ENCODE measurements at regions not wholly inside any gene's neighbourhood (a gene's known extent, or its start where the extent isn't known, plus 50 kb on each side); places are given as distances from the start of the nearest gene placed in this dataset.
"Not testable (repeated sequence)": the region's sequence is repeated elsewhere in the genome, so short reads cannot be mapped to it uniquely, and the experiment has no call there.

DNA sequence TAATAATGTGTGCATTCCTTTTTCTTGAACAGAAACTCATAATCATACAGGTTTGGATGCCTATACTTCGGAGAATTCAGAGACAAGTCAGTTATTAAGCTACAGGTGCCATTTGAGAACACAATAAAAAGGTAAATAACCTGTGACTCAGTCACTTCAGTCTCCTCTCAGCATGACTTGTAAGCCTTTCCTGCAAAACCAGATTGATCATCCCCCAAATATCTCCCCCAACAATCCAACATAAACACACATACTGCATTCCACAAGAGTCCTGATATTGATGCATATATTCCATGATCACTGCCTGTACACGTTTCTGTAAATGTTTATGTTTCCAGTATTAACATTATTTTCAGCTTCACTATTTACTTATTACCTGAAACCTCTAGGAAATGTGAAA is 110.8 kb downstream of the PWWP3B start:
- Mint-ChIP-seq H3K9me3 (peaks cover 0 to 3% (median 0%) of the 10 kb centered on the region in 5 donors), H3K27ac (no peak overlapping the region), H3K4me3 (no peak overlapping the region), H3K36me3 (no peaks in the 10 kb centered on the region), H3K4me1 (no peaks in the 10 kb centered on the region), H3K27me3 (no peaks in the 10 kb centered on the region)
- ChIA-PET POLR2A (no interaction called here), CTCF (no interaction called here)
- no peaks in the 10 kb centered on the region for H3K4me1 ChIP-seq (ENCODE audit: insufficient read depth, low read length)
- H3K27ac ChIP-seq (ENCODE audit: low read depth, low read length), result no peak overlapping the region
- H3K36me3 ChIP-seq (ENCODE audit: insufficient read depth, low read length), result no peaks in the 10 kb centered on the region
- no peak for DNase-seq
- no peaks in the 10 kb centered on the region for H3K27me3 ChIP-seq (ENCODE audit: insufficient read depth, low read length, poor library complexity, severe bottlenecking)
- no peaks in the 10 kb centered on the region for H3K9me3 ChIP-seq (ENCODE audit: low read length)
- H3K4me3 ChIP-seq (ENCODE audit: low read length), result no peak overlapping the region

DNA sequence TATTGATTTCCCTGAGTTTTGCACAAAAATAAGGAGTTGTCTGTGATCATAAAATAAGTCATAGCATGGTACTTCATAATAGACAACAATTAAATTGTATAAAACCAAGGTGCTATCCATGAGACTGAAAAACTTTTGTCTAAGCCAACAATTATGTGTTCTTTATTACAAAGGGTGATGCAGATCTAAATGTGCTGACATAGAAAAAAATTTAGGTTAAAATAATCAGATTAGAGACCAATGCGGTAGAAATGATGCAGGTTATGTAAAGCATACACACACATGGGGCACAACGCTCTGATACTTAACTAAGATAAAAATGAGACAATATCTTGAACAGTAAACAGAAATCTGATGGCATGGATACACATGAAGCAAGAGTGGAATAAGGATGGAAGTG is 113.3 kb downstream of the PWWP3B start:
- H3K9me3 Mint-ChIP-seq, result peaks cover 0 to 6% (median 0%) of the 10 kb centered on the region in 5 donors
- H3K36me3 ChIP-seq (ENCODE audit: insufficient read depth, low read length), result no peaks in the 10 kb centered on the region
- H3K9me3 ChIP-seq (ENCODE audit: low read length), result no peaks in the 10 kb centered on the region
- H3K4me3 Mint-ChIP-seq, result no peak overlapping the region
- no peaks in the 10 kb centered on the region for H3K4me1 ChIP-seq (ENCODE audit: insufficient read depth, low read length)
- H3K4me1 Mint-ChIP-seq, result no peaks in the 10 kb centered on the region
- no peaks in the 10 kb centered on the region for H3K36me3 Mint-ChIP-seq
- CTCF ChIA-PET, result no interaction called here
- DNase-seq, result no peak
- H3K27ac ChIP-seq (ENCODE audit: low read depth, low read length), result no peak overlapping the region
- no peak overlapping the region for H3K4me3 ChIP-seq (ENCODE audit: low read length)
- no peaks in the 10 kb centered on the region for H3K27me3 Mint-ChIP-seq
- H3K27me3 ChIP-seq (ENCODE audit: insufficient read depth, low read length, poor library complexity, severe bottlenecking), result no peaks in the 10 kb centered on the region
- POLR2A ChIA-PET, result no interaction called here
- H3K27ac Mint-ChIP-seq, result no peak overlapping the region

DNA sequence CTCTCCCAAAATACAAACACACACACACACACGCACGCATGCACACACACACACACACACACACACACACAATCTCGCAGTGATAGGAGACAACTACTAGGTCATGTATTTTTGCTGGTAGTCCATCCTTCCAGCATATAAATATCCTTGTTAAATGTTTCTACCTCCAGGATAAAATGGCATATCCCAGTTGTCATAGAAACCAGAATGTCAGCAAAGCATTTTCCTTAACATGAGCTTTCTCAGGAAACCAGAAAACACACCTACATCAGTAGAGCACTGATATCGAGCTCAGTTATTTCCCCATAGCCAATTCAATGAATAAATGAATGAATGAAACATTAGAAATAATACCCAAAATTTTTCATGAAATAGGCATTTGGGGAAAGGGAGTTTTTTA is 115.7 kb downstream of the PWWP3B start:
- no peak for DNase-seq
- Mint-ChIP-seq H3K27me3 (no peaks in the 10 kb centered on the region), H3K4me1 (no peaks in the 10 kb centered on the region)

DNA sequence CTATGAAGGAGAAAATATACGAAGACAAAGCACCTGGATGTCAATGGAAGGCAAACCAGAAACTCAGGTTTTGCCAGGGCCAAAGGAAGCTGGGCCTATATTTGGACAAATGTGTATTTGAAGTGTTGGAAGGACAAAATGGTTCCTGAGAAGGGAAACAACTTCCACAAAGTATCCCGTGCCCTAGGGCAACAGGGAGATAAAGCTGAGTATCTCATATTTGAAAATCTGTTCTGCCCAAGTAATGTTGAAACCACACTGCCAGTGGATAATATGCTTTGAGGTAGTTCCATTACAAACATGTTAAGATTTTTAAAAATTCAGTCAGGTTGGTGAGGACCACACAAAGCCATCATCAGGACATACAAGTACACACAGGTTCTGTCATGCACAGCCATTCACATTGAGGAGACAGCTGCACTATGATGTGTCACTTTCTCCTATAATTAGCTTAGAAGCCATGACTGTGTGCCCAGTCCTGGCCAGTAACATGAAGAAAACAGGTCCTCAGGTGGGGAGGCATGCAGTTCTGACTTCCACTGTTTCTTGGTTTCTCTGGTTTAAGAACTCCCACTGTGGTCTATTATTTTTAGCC is 116.4 kb downstream of the PWWP3B start:
- H3K4me1 ChIP-seq (ENCODE audit: insufficient read depth, low read length), result no peaks in the 10 kb centered on the region
- no peak overlapping the region for H3K27ac ChIP-seq (ENCODE audit: low read depth, low read length)
- H3K9me3 Mint-ChIP-seq, result peaks cover 0 to 6% (median 0%) of the 10 kb centered on the region in 5 donors
- H3K36me3 ChIP-seq (ENCODE audit: insufficient read depth, low read length), result no peaks in the 10 kb centered on the region
- no peak overlapping the region for H3K4me3 ChIP-seq (ENCODE audit: low read length)
- H3K27me3 Mint-ChIP-seq, result no peaks in the 10 kb centered on the region
- no peak for DNase-seq
- no peaks in the 10 kb centered on the region for H3K27me3 ChIP-seq (ENCODE audit: insufficient read depth, low read length, poor library complexity, severe bottlenecking)
- no peak overlapping the region for H3K27ac Mint-ChIP-seq
- H3K9me3 ChIP-seq (ENCODE audit: low read length), result no peaks in the 10 kb centered on the region
- H3K36me3 Mint-ChIP-seq, result no peaks in the 10 kb centered on the region
- CTCF ChIA-PET, result no interaction called here
- no peaks in the 10 kb centered on the region for H3K4me1 Mint-ChIP-seq
- POLR2A ChIA-PET, result no interaction called here
- no peak overlapping the region for H3K4me3 Mint-ChIP-seq

More for the DNA sequence above, 115.7 kb downstream of the PWWP3B start:
- peaks cover 0 to 6% (median 0%) of the 10 kb centered on the region in 5 donors for H3K9me3 Mint-ChIP-seq
- no peaks in the 10 kb centered on the region for H3K4me1 ChIP-seq (ENCODE audit: insufficient read depth, low read length)
- POLR2A ChIA-PET, result no interaction called here
- no peaks in the 10 kb centered on the region for H3K9me3 ChIP-seq (ENCODE audit: low read length)
- no peaks in the 10 kb centered on the region for H3K27me3 ChIP-seq (ENCODE audit: insufficient read depth, low read length, poor library complexity, severe bottlenecking)
- H3K36me3 ChIP-seq (ENCODE audit: insufficient read depth, low read length), result no peaks in the 10 kb centered on the region
- H3K27ac ChIP-seq (ENCODE audit: low read depth, low read length), result no peak overlapping the region
- H3K27ac Mint-ChIP-seq, result no peak overlapping the region
- H3K4me3 Mint-ChIP-seq, result no peak overlapping the region
- H3K4me3 ChIP-seq (ENCODE audit: low read length), result no peak overlapping the region
- CTCF ChIA-PET, result no interaction called here
- no peaks in the 10 kb centered on the region for H3K36me3 Mint-ChIP-seq

DNA sequence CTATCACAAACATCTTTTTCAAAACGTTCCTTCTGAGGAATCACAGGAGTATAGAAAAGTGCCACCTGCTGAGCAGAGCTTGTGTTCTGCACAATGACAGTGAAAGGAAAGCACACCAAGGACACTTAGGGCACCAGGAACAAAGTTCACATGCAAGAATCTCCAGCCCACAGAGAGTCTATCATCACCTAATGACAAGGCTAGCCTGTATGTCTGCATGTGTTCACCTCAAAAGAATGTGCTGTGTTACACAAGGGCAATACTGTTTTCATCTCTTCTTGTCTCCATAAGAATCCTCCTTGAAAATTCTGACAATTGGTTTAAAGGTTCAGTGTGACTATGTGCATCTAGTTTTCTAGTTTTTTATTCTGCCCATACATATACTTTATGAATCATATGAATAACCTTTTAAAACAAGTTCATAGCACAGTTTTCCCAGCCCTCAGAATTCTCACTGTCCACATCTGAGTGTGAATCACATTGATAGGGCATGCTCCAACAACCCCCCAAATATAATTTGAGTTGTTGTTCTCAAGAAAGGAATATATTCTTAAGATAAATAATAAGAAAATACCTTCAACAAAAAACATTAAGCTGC is 118.0 kb downstream of the PWWP3B start:
- Mint-ChIP-seq H3K27me3 (no peaks in the 10 kb centered on the region), H3K4me1 (no peaks in the 10 kb centered on the region), H3K9me3 (peaks cover 0 to 6% (median 0%) of the 10 kb centered on the region in 5 donors), H3K4me3 (no peak overlapping the region), H3K27ac (no peak overlapping the region), H3K36me3 (no peaks in the 10 kb centered on the region)
- H3K27ac ChIP-seq (ENCODE audit: low read depth, low read length), result no peak overlapping the region
- H3K9me3 ChIP-seq (ENCODE audit: low read length), result no peaks in the 10 kb centered on the region
- H3K4me3 ChIP-seq (ENCODE audit: low read length), result no peak overlapping the region
- H3K36me3 ChIP-seq (ENCODE audit: insufficient read depth, low read length), result no peaks in the 10 kb centered on the region
- no peak for DNase-seq
- H3K4me1 ChIP-seq (ENCODE audit: insufficient read depth, low read length), result no peaks in the 10 kb centered on the region
- ChIA-PET CTCF (no interaction called here), POLR2A (no interaction called here)
- no peaks in the 10 kb centered on the region for H3K27me3 ChIP-seq (ENCODE audit: insufficient read depth, low read length, poor library complexity, severe bottlenecking)

DNA sequence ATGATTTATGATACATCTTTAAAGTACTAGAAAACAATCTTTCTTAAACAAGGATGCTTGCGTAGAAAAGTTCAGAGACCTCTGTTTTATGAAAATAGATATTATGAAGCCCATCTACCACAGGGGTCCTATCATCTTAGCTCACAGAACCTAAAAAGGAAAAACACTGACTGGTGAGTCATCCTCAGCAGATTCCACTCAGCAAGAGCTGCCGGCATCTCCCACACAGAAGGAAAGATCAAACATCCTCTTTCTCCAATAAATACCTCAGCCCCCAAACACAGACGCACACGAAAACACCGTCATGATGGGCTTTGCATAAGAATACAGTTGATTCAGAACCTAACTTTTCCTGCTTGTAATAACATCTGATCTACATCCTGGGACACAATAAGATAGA is 122.7 kb downstream of the PWWP3B start:
- DNase-seq; H3K4me1 ChIP-seq (ENCODE audit: insufficient read depth, low read length); H3K27ac Mint-ChIP-seq; H3K9me3 ChIP-seq (ENCODE audit: low read length); H3K27ac ChIP-seq (ENCODE audit: low read depth, low read length); H3K36me3 Mint-ChIP-seq; POLR2A ChIA-PET; H3K9me3 Mint-ChIP-seq; H3K27me3 Mint-ChIP-seq; H3K27me3 ChIP-seq (ENCODE audit: insufficient read depth, low read length, poor library complexity, severe bottlenecking); CTCF ChIA-PET; H3K4me3 Mint-ChIP-seq; H3K36me3 ChIP-seq (ENCODE audit: insufficient read depth, low read length); H3K4me3 ChIP-seq (ENCODE audit: low read length); H3K4me1 Mint-ChIP-seq: not testable (repeated sequence)

DNA sequence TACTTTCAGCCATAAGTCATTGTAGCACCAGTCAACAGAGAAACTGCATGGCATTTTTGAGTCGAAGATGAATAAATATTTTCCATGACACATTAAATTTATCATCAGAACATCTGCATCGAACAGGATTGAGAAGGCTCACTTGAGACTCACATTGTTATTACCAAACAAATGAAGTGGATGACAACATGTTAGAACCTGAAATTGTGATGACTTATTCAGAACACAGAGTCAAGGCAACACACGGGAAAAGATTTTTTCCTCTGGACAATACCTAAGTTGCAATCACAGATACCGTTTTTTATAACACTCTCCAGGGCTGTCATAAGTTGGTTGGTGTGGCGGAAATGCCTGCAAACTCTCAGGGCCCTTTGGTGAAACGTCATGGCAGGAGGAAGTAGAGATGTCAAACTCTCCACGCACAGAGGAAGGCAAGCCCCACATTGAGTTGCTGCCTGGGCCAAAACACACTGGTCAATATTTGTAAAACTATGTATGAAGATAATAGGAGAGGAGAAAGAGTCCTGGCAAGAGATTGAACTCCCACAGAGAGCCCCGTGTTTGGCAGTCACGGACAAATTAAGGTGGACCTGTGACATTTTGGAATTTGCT is 123.8 kb downstream of the PWWP3B start:
- not testable (repeated sequence) for H3K4me3 ChIP-seq (ENCODE audit: low read length)

DNA sequence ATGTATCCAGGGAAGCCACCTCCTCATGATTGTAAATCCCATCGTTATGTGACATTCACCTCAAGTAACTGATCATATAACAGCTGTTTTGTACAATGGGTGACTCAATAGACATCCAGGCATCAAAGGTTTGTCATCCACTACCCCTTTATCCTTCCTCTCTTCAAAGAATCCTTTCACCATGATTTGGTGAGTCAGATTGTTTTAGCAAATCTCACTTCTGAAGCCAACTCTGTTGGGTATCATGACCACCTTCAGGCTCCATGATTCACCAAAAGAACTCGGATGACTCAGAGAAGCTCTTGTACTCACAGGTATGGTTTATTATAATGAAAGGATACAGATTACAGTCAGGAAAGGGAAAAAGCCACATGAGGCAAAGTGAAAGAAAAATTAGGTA is 132.1 kb downstream of the PWWP3B start:
- Histone ChIP-seq H3K4me1 (ENCODE audit: insufficient read depth, low read length) (no peaks in the 10 kb centered on the region), H3K4me3 (ENCODE audit: low read length) (no peak overlapping the region), H3K27me3 (ENCODE audit: insufficient read depth, low read length, poor library complexity, severe bottlenecking) (no peaks in the 10 kb centered on the region), H3K36me3 (ENCODE audit: insufficient read depth, low read length) (no peaks in the 10 kb centered on the region), H3K9me3 (ENCODE audit: low read length) (no peaks in the 10 kb centered on the region), H3K27ac (ENCODE audit: low read depth, low read length) (no peak overlapping the region)
- no peaks in the 10 kb centered on the region for H3K4me1 Mint-ChIP-seq
- H3K27ac Mint-ChIP-seq, result no peak overlapping the region
- ChIA-PET CTCF (no interaction called here), POLR2A (no interaction called here)
- no peaks in the 10 kb centered on the region for H3K9me3 Mint-ChIP-seq
- no peak for DNase-seq
- no peaks in the 10 kb centered on the region for H3K36me3 Mint-ChIP-seq
- H3K4me3 Mint-ChIP-seq, result no peak overlapping the region
- H3K27me3 Mint-ChIP-seq, result peaks cover 0 to 1% of the 10 kb centered on the region in 2 donors

More for the DNA sequence above, 123.8 kb downstream of the PWWP3B start:
- CTCF ChIA-PET; H3K36me3 ChIP-seq (ENCODE audit: insufficient read depth, low read length); H3K27me3 ChIP-seq (ENCODE audit: insufficient read depth, low read length, poor library complexity, severe bottlenecking); H3K27ac ChIP-seq (ENCODE audit: low read depth, low read length); H3K36me3 Mint-ChIP-seq; H3K4me1 ChIP-seq (ENCODE audit: insufficient read depth, low read length); H3K4me1 Mint-ChIP-seq; H3K27me3 Mint-ChIP-seq; H3K27ac Mint-ChIP-seq; H3K4me3 Mint-ChIP-seq; H3K9me3 Mint-ChIP-seq; DNase-seq; POLR2A ChIA-PET; H3K9me3 ChIP-seq (ENCODE audit: low read length): not testable (repeated sequence)

All from CD8-positive, alpha-beta memory T cell (primary cell).